ENCODE measurements at regions not wholly inside any gene's neighbourhood (a gene's known extent, or its start where the extent isn't known, plus 50 kb on each side); places are given as distances from the start of the nearest gene placed in this dataset.

- CTCF ChIA-PET = no interaction called here
Observed at GRCh38 chr2:121890041-121890440, 134.6 kb downstream of the TSN start.

DNA sequence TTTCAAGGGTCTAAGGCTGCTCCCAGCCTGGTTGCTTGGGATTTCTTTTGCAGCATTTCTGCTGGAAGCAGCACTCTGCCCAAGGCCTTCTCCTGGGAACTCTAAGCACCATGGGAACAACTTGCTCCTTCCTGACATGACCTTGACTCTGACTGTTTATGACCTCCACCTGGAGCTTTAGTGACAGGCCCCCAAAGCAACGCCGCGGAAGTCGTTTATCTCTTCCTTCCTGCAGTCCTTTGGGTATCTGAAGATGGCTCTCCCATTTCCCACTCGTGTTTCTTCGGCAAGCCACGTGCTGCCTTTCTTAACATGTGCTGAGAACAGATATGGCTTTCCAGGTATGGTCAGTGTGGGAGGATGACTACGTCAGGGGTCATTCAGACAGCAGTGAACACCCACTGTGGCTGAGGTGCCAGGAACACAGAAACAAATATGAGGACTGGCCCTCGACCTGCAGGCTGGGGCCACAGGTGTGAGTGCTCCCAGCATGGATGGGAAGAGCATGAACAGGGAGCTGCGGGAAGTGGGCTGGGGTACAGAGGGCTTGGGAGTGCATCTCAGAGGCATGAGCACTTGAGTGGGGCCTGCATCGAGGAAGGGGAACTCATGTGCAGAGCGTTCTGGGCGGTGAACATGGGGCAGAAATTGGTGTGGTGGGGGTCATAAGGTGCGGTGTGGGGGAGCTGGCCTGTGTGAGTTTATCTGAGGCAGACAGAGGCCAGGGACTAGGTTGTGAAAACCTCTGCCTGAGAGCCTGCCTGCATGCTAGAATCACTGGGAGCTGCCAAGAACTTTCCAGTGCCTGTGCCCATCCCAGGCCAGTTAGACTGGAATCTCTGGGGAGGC, 140.5 kb downstream of the TSN start:
- Mint-ChIP-seq H3K36me3 (ENCODE audit: insufficient read depth, unreplicated experiment) (no peaks in the 10 kb centered on the region), H3K4me1 (ENCODE audit: insufficient read depth, unreplicated experiment) (peaks cover 9% of the 10 kb centered on the region), H3K4me3 (ENCODE audit: unreplicated experiment) (no peak overlapping the region), H3K27ac (ENCODE audit: low read depth, unreplicated experiment) (no peak overlapping the region), H3K9me3 (ENCODE audit: unreplicated experiment) (no peaks in the 10 kb centered on the region), H3K27me3 (ENCODE audit: insufficient read depth, unreplicated experiment) (no peaks in the 10 kb centered on the region)
- ChIA-PET CTCF (interaction anchor here (0.9 to 2.1 kb wide), 5 partner anchors 10 to 161 kb away, joined by 3 to 13 read pairs (median 4); no protein-coding TSS in a partner anchor), POLR2A (interaction anchor here (1.0 kb wide), 1 partner anchor 49 kb away, joined by 3 read pairs; no protein-coding TSS in a partner anchor)
- BruUV-seq (replicated peaks) = no TSS peak
- TF ChIP-seq CTCF (IDR thresholded peaks at IDR 0.05; ENCODE audit: unreplicated experiment) = no peak
- no peak for DNase-seq (ENCODE audit: unreplicated experiment)
- intact Hi-C loops (cut with micrococcal nuclease) = no loop called here

More at GRCh38 chr2:121890041-121890440, 134.6 kb downstream of the TSN start:
- BruUV-seq (replicated peaks) = no TSS peak
- TF ChIP-seq CTCF (IDR thresholded peaks at IDR 0.05; ENCODE audit: unreplicated experiment) = no peak
- POLR2A ChIA-PET = no interaction called here
- Mint-ChIP-seq H3K9me3 (ENCODE audit: unreplicated experiment) (no peaks in the 10 kb centered on the region), H3K27ac (ENCODE audit: low read depth, unreplicated experiment) (no peak overlapping the region), H3K27me3 (ENCODE audit: insufficient read depth, unreplicated experiment) (no peaks in the 10 kb centered on the region), H3K4me1 (ENCODE audit: insufficient read depth, unreplicated experiment) (peaks cover 11% of the 10 kb centered on the region), H3K4me3 (ENCODE audit: unreplicated experiment) (no peak overlapping the region), H3K36me3 (ENCODE audit: insufficient read depth, unreplicated experiment) (peaks cover 17% of the 10 kb centered on the region)
- intact Hi-C loops (cut with micrococcal nuclease) = no loop called here
- no peak for DNase-seq (ENCODE audit: unreplicated experiment)

DNA sequence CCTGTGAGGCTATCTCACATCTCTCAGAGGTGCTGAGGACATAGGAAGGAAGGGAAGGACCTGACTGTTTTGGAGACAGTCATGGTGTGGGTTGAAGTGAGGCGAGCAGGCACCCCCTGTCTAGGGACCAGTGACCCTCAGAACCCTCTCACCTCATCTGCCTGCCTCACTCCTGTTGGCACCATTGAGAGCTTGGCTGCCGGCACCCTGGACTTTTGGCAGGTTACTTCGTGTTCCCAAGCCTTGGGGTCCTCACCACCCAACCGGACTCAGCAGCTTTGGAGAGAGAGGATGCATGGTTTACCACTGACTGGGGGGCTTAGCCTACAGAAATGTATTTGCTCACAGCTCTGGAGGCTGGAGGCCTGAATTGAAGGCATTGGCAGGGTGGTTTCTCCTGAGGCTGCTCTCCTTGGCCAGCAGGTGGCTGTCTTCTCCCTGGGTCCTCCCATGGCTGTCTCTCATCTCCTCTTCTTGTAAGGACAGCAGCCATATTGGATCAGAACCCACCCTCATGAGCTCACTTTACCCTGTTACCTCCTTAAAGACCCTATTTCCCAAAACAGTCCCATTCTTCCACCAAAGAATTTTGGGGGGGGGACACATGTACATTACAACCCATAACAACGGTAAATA, 142.0 kb downstream of the TSN start:
- TF ChIP-seq CTCF (IDR thresholded peaks at IDR 0.05; ENCODE audit: unreplicated experiment) = peak; percentile 53
- no TSS peak for BruUV-seq (replicated peaks)
- ChIA-PET POLR2A (interaction anchor here (1.0 kb wide), 1 partner anchor 47 kb away, joined by 3 read pairs; no protein-coding TSS in a partner anchor), CTCF (interaction anchor here (0.6 to 2.1 kb wide), 13 partner anchors 11 to 972 kb away, joined by 3 to 13 read pairs (median 3); no protein-coding TSS in a partner anchor)
- H3K4me1 Mint-ChIP-seq (ENCODE audit: insufficient read depth, unreplicated experiment) = peaks cover 9% of the 10 kb centered on the region
- H3K9me3 Mint-ChIP-seq (ENCODE audit: unreplicated experiment) = no peaks in the 10 kb centered on the region
- H3K27me3 Mint-ChIP-seq (ENCODE audit: insufficient read depth, unreplicated experiment) = no peaks in the 10 kb centered on the region
- no peak overlapping the region for H3K4me3 Mint-ChIP-seq (ENCODE audit: unreplicated experiment)
- peak; percentile 65 for DNase-seq (ENCODE audit: unreplicated experiment)
- H3K36me3 Mint-ChIP-seq (ENCODE audit: insufficient read depth, unreplicated experiment) = no peaks in the 10 kb centered on the region
- intact Hi-C loops (cut with micrococcal nuclease) = no loop called here
- no peak overlapping the region for H3K27ac Mint-ChIP-seq (ENCODE audit: low read depth, unreplicated experiment)

DNA sequence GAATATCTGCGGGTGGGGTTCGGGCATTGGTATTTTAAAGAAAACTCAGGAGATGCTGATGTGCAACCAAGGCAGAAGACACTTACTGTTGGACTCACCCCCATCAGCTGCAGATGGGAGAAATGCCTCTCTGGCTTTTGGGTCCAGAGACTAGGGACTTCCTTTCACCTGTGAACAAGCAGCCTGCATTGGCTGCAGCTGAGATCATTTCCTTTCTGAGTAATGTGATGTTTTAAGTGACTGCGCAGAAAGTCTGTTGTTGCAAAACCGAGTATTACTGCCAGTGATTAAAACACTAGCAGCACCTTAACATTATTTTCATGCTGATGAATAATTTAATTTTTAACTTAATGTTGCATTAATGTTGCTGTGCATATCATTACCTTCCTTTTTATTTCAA, 143.0 kb downstream of the TSN start:
- DNase-seq (ENCODE audit: unreplicated experiment) = peak; percentile 48
- Mint-ChIP-seq H3K27ac (ENCODE audit: low read depth, unreplicated experiment) (no peak overlapping the region), H3K36me3 (ENCODE audit: insufficient read depth, unreplicated experiment) (no peaks in the 10 kb centered on the region), H3K4me1 (ENCODE audit: insufficient read depth, unreplicated experiment) (peaks cover 18% of the 10 kb centered on the region), H3K4me3 (ENCODE audit: unreplicated experiment) (no peak overlapping the region), H3K27me3 (ENCODE audit: insufficient read depth, unreplicated experiment) (no peaks in the 10 kb centered on the region), H3K9me3 (ENCODE audit: unreplicated experiment) (no peaks in the 10 kb centered on the region)
- ChIA-PET CTCF (no interaction called here), POLR2A (interaction anchor here (0.6 to 1.5 kb wide), 2 partner anchors 10 to 861 kb away, joined by 3 read pairs; no protein-coding TSS in a partner anchor)
- no peak for TF ChIP-seq CTCF (IDR thresholded peaks at IDR 0.05; ENCODE audit: unreplicated experiment)
- intact Hi-C loops (cut with micrococcal nuclease) = no loop called here
- no TSS peak for BruUV-seq (replicated peaks)
